C4-2B (cell line): ENCODE measurements at regions not wholly inside any gene's neighbourhood (a gene's known extent, or its start where the extent isn't known, plus 50 kb on each side); places are given as distances from the start of the nearest gene placed in this dataset.

Source experiments
- ZFX ChIP-seq: fragments of 450-650 bp; IDR thresholded peaks from 2 replicates; pipeline ENCODE4 v1.6.1; 2017
- TF ChIP-seq, protein P1 (sequence below): fragments of 450-650 bp; conservative IDR thresholded peaks from 2 replicates; pipeline ENCODE4 v1.5.1; 2017; ENCODE audit warnings: mild to moderate bottlenecking

- TF ChIP-seq, protein P1, sequence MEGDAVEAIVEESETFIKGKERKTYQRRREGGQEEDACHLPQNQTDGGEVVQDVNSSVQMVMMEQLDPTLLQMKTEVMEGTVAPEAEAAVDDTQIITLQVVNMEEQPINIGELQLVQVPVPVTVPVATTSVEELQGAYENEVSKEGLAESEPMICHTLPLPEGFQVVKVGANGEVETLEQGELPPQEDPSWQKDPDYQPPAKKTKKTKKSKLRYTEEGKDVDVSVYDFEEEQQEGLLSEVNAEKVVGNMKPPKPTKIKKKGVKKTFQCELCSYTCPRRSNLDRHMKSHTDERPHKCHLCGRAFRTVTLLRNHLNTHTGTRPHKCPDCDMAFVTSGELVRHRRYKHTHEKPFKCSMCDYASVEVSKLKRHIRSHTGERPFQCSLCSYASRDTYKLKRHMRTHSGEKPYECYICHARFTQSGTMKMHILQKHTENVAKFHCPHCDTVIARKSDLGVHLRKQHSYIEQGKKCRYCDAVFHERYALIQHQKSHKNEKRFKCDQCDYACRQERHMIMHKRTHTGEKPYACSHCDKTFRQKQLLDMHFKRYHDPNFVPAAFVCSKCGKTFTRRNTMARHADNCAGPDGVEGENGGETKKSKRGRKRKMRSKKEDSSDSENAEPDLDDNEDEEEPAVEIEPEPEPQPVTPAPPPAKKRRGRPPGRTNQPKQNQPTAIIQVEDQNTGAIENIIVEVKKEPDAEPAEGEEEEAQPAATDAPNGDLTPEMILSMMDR = no peak
- TF ChIP-seq ZFX = no peak
Measured at GRCh38 chr6:14660806-14661579, 543.4 kb downstream of the CD83 start.
